Fibroblast of lung (primary cell): ENCODE measurements at regions not wholly inside any gene's neighbourhood (a gene's known extent, or its start where the extent isn't known, plus 50 kb on each side); places are given as distances from the start of the nearest gene placed in this dataset.
A peak's percentile ranks its signal among the peaks of the same experiment; 100 is the strongest.

Experiments used
- DNase-seq, 2 donors: peaks; one replicate each; pipeline versions ENCODE4 v3.0.0 to v3.0.0-alpha.2; 2010; ENCODE audit warnings: low read depth in 2 of 2
- H2AFZ ChIP-seq: 2 replicates; pipeline ENCODE4 v1.5.1; 2012; ENCODE audit warnings: low read length, control low read depth, inconsistent platforms
- H3K27ac ChIP-seq: 2 replicates; pipeline ENCODE4 v1.5.1; 2011; ENCODE audit warnings: low read length, control low read depth; ENCODE audit not compliant: insufficient read depth
- H3K27me3 ChIP-seq: 2 replicates; pipeline ENCODE4 v1.5.1; 2011; ENCODE audit warnings: mild to moderate bottlenecking, low read length; ENCODE audit not compliant: control insufficient read depth, insufficient read depth
- H3K36me3 ChIP-seq: 2 replicates; pipeline ENCODE4 v1.5.1; 2011; ENCODE audit warnings: low read length; ENCODE audit not compliant: control insufficient read depth, insufficient read depth
- H3K4me1 ChIP-seq: 2 replicates; pipeline ENCODE4 v1.5.1; 2011; ENCODE audit warnings: low read length; ENCODE audit not compliant: control insufficient read depth, insufficient read depth; ENCODE audit errors: extremely low read depth
- H3K4me2 ChIP-seq: 2 replicates; pipeline ENCODE4 v1.5.1; 2011; ENCODE audit warnings: low read length, control low read depth; ENCODE audit not compliant: insufficient read depth; ENCODE audit errors: extremely low read depth
- H3K4me3 ChIP-seq, 4 experiments: fragments of 200-600 bp in 1 of 4; sonication (generic) in 1 of 4; replicated peaks in 1 of 4; 2 replicates each; pipeline ENCODE4 v1.5.1; 2011 to 2016; ENCODE audit warnings: low read length in 4 of 4, low read depth in 3 of 4, mild to moderate bottlenecking in 3 of 4, control low read depth in 2 of 4, inconsistent platforms in 1 of 4, mixed read lengths in 1 of 4; ENCODE audit not compliant: insufficient read depth in 1 of 4; ENCODE audit errors: control extremely low read depth in 1 of 4
- H3K79me2 ChIP-seq: 2 replicates; pipeline ENCODE4 v1.5.1; 2012; ENCODE audit warnings: mild to moderate bottlenecking, low read length, inconsistent platforms; ENCODE audit not compliant: control insufficient read depth, insufficient read depth
- H3K9ac ChIP-seq: 2 replicates; pipeline ENCODE4 v1.5.1; 2011; ENCODE audit warnings: mild to moderate bottlenecking, low read length, control low read depth; ENCODE audit not compliant: insufficient read depth
- H3K9me3 ChIP-seq: 2 replicates; pipeline ENCODE4 v1.5.1; 2012; ENCODE audit warnings: low read depth, low read length; ENCODE audit not compliant: control insufficient read depth, insufficient read depth
- H4K20me1 ChIP-seq: 2 replicates; pipeline ENCODE4 v1.5.1; 2011; ENCODE audit warnings: low read length; ENCODE audit not compliant: control insufficient read depth, insufficient read depth; ENCODE audit errors: extremely low read depth
- CTCF ChIP-seq, 2 donors: IDR thresholded peaks in 1 of 2; conservative IDR thresholded peaks in 1 of 2; 1 replicate in 1 of 2; 2 replicates in 1 of 2; pipeline ENCODE4 v1.5.1; 2011 to 2012; ENCODE audit warnings: low read length in 2 of 2, control low read depth in 1 of 2, inconsistent platforms in 1 of 2, low read depth in 1 of 2, mild to moderate bottlenecking in 1 of 2
- EZH2 ChIP-seq: IDR thresholded peaks from 2 replicates; pipeline ENCODE4 v1.5.1; 2012; ENCODE audit warnings: low read length, control low read depth, mild to moderate bottlenecking; ENCODE audit errors: missing control alignments

GRCh38 chrX:46436744-46437143 is 108.5 kb downstream of the ZNF674 start:
- Histone ChIP-seq H3K4me2 (no peak overlapping the region), H4K20me1 (no peaks in the 10 kb centered on the region), H3K36me3 (no peaks in the 10 kb centered on the region), H3K4me1 (no peaks in the 10 kb centered on the region), H3K79me2 (no peaks in the 10 kb centered on the region), H3K9me3 (no peaks in the 10 kb centered on the region), H3K9ac (no peak overlapping the region), H3K27me3 (no peaks in the 10 kb centered on the region), H3K4me3 (no peak overlapping the region), H3K27ac (no peak overlapping the region), H2AFZ (no peak overlapping the region)
- no peak for DNase-seq
- TF ChIP-seq EZH2, result no peak
- TF ChIP-seq CTCF (conservative IDR thresholded peaks at IDR 0.05 in 1 of 2, IDR thresholded peaks at IDR 0.05 in 1 of 2; ENCODE audit: low read depth in 1 of 2, low read length in 2 of 2), result no peak

DNA sequence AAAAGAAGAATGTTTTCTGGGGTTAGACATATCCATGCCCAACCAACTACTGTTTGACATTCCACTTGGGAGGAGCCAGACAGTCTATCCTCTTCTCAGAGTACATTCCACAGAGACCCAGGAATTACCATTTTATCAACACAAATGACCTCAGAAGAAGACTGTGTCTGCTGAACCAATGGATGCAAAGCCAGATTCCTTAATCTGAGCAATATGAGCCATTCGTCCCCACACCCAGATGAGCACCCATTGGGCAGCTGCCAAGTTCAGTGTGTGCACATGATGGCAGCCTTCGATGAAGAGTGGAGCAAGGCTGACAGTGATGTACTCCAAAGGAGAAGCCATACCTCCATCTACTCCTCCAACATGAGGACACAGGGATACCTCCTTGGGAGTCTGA is 111.3 kb downstream of the ZNF674 start:
- no peaks in the 10 kb centered on the region for H4K20me1 ChIP-seq
- no peaks in the 10 kb centered on the region for H3K79me2 ChIP-seq
- no peak overlapping the region for H3K4me2 ChIP-seq
- no peak overlapping the region for H2AFZ ChIP-seq
- H3K4me3 ChIP-seq, result no peak overlapping the region
- H3K4me1 ChIP-seq, result no peaks in the 10 kb centered on the region
- DNase-seq, result peak; percentile 2 to 30
- H3K27ac ChIP-seq, result no peak overlapping the region
- no peaks in the 10 kb centered on the region for H3K9me3 ChIP-seq
- H3K27me3 ChIP-seq, result no peaks in the 10 kb centered on the region
- TF ChIP-seq EZH2, result no peak
- no peak for TF ChIP-seq CTCF (conservative IDR thresholded peaks at IDR 0.05 in 1 of 2, IDR thresholded peaks at IDR 0.05 in 1 of 2; ENCODE audit: low read depth in 1 of 2, low read length in 2 of 2)
- H3K9ac ChIP-seq, result no peak overlapping the region
- H3K36me3 ChIP-seq, result no peaks in the 10 kb centered on the region

GRCh38 chrX:46408553-46409407 is 136.4 kb downstream of the ZNF674 start:
- Histone ChIP-seq H4K20me1 (no peaks in the 10 kb centered on the region), H3K9ac (no peak overlapping the region), H3K9me3 (no peaks in the 10 kb centered on the region), H3K4me1 (no peaks in the 10 kb centered on the region), H3K4me3 (no peak overlapping the region), H2AFZ (no peak overlapping the region), H3K4me2 (no peak overlapping the region), H3K27ac (no peak overlapping the region), H3K36me3 (no peaks in the 10 kb centered on the region), H3K79me2 (no peaks in the 10 kb centered on the region), H3K27me3 (no peaks in the 10 kb centered on the region)
- peak; percentile 56 to 80 for DNase-seq
- TF ChIP-seq EZH2 (no peak), CTCF (conservative IDR thresholded peaks at IDR 0.05 in 1 of 2, IDR thresholded peaks at IDR 0.05 in 1 of 2; ENCODE audit: low read depth in 1 of 2, low read length in 2 of 2) (peak; percentile 54 to 69)
